ENCODE measurements at regions not wholly inside any gene's neighbourhood (a gene's known extent, or its start where the extent isn't known, plus 50 kb on each side); places are given as distances from the start of the nearest gene placed in this dataset.

DNA sequence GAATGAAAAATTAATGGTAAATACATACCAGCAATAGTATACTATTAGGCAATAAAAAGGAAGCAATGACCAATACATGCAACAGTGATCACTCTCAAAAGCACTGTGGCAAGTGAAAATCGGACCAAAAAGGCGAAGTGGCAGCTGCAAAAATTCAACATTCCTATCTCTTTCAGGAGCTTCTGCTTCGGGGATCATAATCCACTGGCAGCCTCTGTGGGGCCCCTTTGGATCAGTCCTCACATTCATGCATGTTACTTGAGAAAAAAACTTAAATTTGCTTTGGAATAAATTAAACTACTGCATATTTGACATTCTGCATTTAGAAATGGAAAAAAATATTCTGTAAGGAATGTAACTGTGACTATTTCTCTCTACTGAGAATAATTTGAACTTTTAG is 425.6 kb downstream of the NR2F2 start:
- TF ChIP-seq, protein P1, sequence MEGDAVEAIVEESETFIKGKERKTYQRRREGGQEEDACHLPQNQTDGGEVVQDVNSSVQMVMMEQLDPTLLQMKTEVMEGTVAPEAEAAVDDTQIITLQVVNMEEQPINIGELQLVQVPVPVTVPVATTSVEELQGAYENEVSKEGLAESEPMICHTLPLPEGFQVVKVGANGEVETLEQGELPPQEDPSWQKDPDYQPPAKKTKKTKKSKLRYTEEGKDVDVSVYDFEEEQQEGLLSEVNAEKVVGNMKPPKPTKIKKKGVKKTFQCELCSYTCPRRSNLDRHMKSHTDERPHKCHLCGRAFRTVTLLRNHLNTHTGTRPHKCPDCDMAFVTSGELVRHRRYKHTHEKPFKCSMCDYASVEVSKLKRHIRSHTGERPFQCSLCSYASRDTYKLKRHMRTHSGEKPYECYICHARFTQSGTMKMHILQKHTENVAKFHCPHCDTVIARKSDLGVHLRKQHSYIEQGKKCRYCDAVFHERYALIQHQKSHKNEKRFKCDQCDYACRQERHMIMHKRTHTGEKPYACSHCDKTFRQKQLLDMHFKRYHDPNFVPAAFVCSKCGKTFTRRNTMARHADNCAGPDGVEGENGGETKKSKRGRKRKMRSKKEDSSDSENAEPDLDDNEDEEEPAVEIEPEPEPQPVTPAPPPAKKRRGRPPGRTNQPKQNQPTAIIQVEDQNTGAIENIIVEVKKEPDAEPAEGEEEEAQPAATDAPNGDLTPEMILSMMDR (IDR thresholded peaks at IDR 0.05; ENCODE audit: low read depth, low read length, poor library complexity, severe bottlenecking): no peak
- no peak for TF ChIP-seq EZH2phosphoT487 (IDR thresholded peaks at IDR 0.05; ENCODE audit: borderline replicate concordance, low read length)
